ENCODE measurements at regions not wholly inside any gene's neighbourhood (a gene's known extent, or its start where the extent isn't known, plus 50 kb on each side); places are given as distances from the start of the nearest gene placed in this dataset.

GRCh38 chrX:104316739-104317138 lies 62.0 kb upstream of the ESX1 start:
- intact Hi-C loops (cut with DNase I) = no loop called here
- no peak for TF ChIP-seq EP300 (IDR thresholded peaks at IDR 0.05)
- TF ChIP-seq CTCF (IDR thresholded peaks at IDR 0.05) = no peak
- no peak for TF ChIP-seq POLR2A (IDR thresholded peaks at IDR 0.05)
- H3K27ac ChIP-seq = no peak overlapping the region
- no peaks in the 10 kb centered on the region for H3K9me3 ChIP-seq
- no peaks in the 10 kb centered on the region for H3K36me3 ChIP-seq
- H3K27me3 ChIP-seq = no peaks in the 10 kb centered on the region
- no peaks in the 10 kb centered on the region for H3K4me1 ChIP-seq (ENCODE audit: insufficient read depth)
- WGBS, 3 donors = 50 to 63% (median 55%) methylated on average over 3 of the region's 3 CpGs
- H3K4me3 ChIP-seq = no peak overlapping the region
- DNase-seq = no peak

- no peaks in the 10 kb centered on the region for H3K9me3 ChIP-seq
- H3K4me1 ChIP-seq (ENCODE audit: insufficient read depth) = no peaks in the 10 kb centered on the region
- TF ChIP-seq POLR2A (IDR thresholded peaks at IDR 0.05) (no peak), CTCF (IDR thresholded peaks at IDR 0.05) (no peak), EP300 (IDR thresholded peaks at IDR 0.05) (no peak)
- DNase-seq = no peak
- intact Hi-C loops (cut with DNase I) = no loop called here
- no peak overlapping the region for H3K27ac ChIP-seq
- WGBS, 3 donors = 54 to 59% (median 57%) methylated on average over 3 of the region's 3 CpGs
- no peaks in the 10 kb centered on the region for H3K27me3 ChIP-seq
- H3K4me3 ChIP-seq = no peak overlapping the region
- no peaks in the 10 kb centered on the region for H3K36me3 ChIP-seq
Measured at GRCh38 chrX:104315555-104315954, 60.8 kb upstream of the ESX1 start.

DNA sequence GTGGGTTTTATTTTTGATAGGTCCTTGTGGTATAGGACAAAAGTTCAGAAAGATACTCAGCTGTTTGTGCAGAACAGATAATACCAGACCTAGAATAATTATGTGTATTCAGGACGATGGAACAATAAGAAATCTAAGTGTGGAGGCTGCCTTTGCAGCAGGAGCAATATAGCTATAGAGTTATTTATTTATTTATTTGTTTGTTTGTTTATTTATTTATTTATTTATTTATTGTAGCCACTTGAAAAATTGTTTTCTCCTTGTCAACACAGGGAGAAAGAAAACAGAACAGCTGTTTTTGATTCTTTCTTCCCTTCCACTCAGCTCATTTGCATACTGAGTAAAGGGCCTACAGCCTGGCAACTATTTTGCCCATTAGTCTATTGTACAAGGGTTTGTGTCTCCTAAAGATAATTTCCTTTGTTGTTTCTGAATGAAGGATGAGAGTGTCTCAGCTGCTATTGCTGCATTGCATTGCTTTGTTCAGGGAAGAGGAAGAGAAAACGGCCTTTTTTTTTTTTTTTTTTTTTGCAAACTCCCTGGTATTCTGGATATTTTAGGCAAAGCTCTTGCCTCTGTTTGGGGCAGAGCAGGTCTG lies 56.0 kb upstream of the ESX1 start:
- Histone ChIP-seq H3K27me3 (no peaks in the 10 kb centered on the region), H3K4me3 (no peak overlapping the region), H3K4me1 (ENCODE audit: insufficient read depth) (no peaks in the 10 kb centered on the region), H3K36me3 (no peaks in the 10 kb centered on the region), H3K9me3 (no peaks in the 10 kb centered on the region), H3K27ac (no peak overlapping the region)
- WGBS, 3 donors = 60 to 74% (median 62%) methylated on average over 2 of the region's 2 CpGs
- intact Hi-C loops (cut with DNase I) = no loop called here
- DNase-seq = no peak
- TF ChIP-seq CTCF (IDR thresholded peaks at IDR 0.05) = no peak
- TF ChIP-seq POLR2A (IDR thresholded peaks at IDR 0.05) = no peak

DNA sequence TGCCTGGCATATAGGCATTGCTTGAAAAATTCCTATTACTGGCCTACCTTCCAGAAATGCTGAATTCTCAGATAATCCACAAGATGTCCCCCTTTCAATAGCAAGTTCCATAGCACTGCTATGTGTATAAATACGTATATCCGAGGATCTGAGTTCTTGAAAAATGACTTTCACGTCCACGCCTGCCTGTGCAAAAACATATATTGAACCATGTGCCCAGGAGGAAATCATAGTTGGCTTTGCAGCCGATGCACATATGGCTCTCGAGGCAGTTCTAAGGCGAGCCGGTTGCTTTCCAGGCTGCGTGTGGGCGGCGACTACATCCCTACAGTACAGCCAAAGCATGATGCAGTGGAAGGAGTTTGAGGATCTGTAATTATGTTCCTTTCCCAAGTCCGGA lies 55.4 kb upstream of the ESX1 start:
- Histone ChIP-seq H3K4me1 (ENCODE audit: insufficient read depth) (no peaks in the 10 kb centered on the region), H3K36me3 (no peaks in the 10 kb centered on the region), H3K9me3 (no peaks in the 10 kb centered on the region), H3K27ac (no peak overlapping the region), H3K27me3 (no peaks in the 10 kb centered on the region), H3K4me3 (no peak overlapping the region)
- TF ChIP-seq CTCF (IDR thresholded peaks at IDR 0.05) (no peak), EP300 (IDR thresholded peaks at IDR 0.05) (no peak), POLR2A (IDR thresholded peaks at IDR 0.05) (no peak)
- intact Hi-C loops (cut with DNase I) = no loop called here
- DNase-seq = no peak
- WGBS, 3 donors = 28 to 58% (median 35%) methylated on average over 12 of the region's 12 CpGs

Data from ovary (tissue), 7 donors.